ENCODE measurements at regions not wholly inside any gene's neighbourhood (a gene's known extent, or its start where the extent isn't known, plus 50 kb on each side); places are given as distances from the start of the nearest gene placed in this dataset.

GRCh38 chr10:129371541-129371940 lies 95.5 kb upstream of the MGMT start:
- no peak for DNase-seq (ENCODE audit: low spot score)

GRCh38 chr10:129372172-129372571 lies 94.9 kb upstream of the MGMT start:
- DNase-seq (ENCODE audit: low spot score): no peak

- DNase-seq (ENCODE audit: low spot score): no peak
Measured at GRCh38 chr10:129373231-129373630, 93.8 kb upstream of the MGMT start.

GRCh38 chr10:129373718-129374117 lies 93.3 kb upstream of the MGMT start:
- DNase-seq (ENCODE audit: low spot score): no peak

- no peak for DNase-seq (ENCODE audit: low spot score)
Measured at GRCh38 chr10:129375171-129375570, 91.9 kb upstream of the MGMT start.

- no peak for DNase-seq (ENCODE audit: low spot score)
Measured at GRCh38 chr10:129375912-129376311, 91.1 kb upstream of the MGMT start.

- DNase-seq (ENCODE audit: low spot score): no peak
Measured at GRCh38 chr10:129380279-129380678, 86.8 kb upstream of the MGMT start.

GRCh38 chr10:129381741-129382140 lies 85.3 kb upstream of the MGMT start:
- no peak for DNase-seq (ENCODE audit: low spot score)

GRCh38 chr10:129382401-129382800 lies 84.6 kb upstream of the MGMT start:
- no peak for DNase-seq (ENCODE audit: low spot score)

GRCh38 chr10:129383651-129384050 lies 83.4 kb upstream of the MGMT start:
- DNase-seq (ENCODE audit: low spot score): no peak

GRCh38 chr10:129385600-129385999 lies 81.4 kb upstream of the MGMT start:
- DNase-seq (ENCODE audit: low spot score): no peak

- no peak for DNase-seq (ENCODE audit: low spot score)
Measured at GRCh38 chr10:129386415-129387257, 80.4 kb upstream of the MGMT start.

- DNase-seq (ENCODE audit: low spot score): no peak
Measured at GRCh38 chr10:129387258-129387525, 79.8 kb upstream of the MGMT start.

- no peak for DNase-seq (ENCODE audit: low spot score)
Measured at GRCh38 chr10:129388435-129388834, 78.6 kb upstream of the MGMT start.

- no peak for DNase-seq (ENCODE audit: low spot score)
Measured at GRCh38 chr10:129389194-129389593, 77.8 kb upstream of the MGMT start.

- no peak for DNase-seq (ENCODE audit: low spot score)
Measured at GRCh38 chr10:129390147-129390546, 76.9 kb upstream of the MGMT start.

GRCh38 chr10:129390726-129391125 lies 76.3 kb upstream of the MGMT start:
- no peak for DNase-seq (ENCODE audit: low spot score)

GRCh38 chr10:129391464-129391863 lies 75.6 kb upstream of the MGMT start:
- no peak for DNase-seq (ENCODE audit: low spot score)

GRCh38 chr10:129392855-129393254 lies 74.2 kb upstream of the MGMT start:
- no peak for DNase-seq (ENCODE audit: low spot score)

- DNase-seq (ENCODE audit: low spot score): no peak
Measured at GRCh38 chr10:129393812-129394211, 73.2 kb upstream of the MGMT start.

GRCh38 chr10:129394518-129395328 lies 72.3 kb upstream of the MGMT start:
- no peak for DNase-seq (ENCODE audit: low spot score)

- DNase-seq (ENCODE audit: low spot score): no peak
Measured at GRCh38 chr10:129396021-129396722, 70.9 kb upstream of the MGMT start.
